HCT116 (cell line): ENCODE measurements at regions not wholly inside any gene's neighbourhood (a gene's known extent, or its start where the extent isn't known, plus 50 kb on each side); places are given as distances from the start of the nearest gene placed in this dataset.

ENCODE experiments used
- ATAC-seq: fragments of 200-7000 bp; cut with Tn5 transposase; 2 replicates; pipeline ENCODE4 v1.9.1; 2020; ENCODE audit warnings: mild to moderate bottlenecking, moderate library complexity
- BruUV-seq: library from RNA; stranded (reverse); fragments of 400-500 nt; replicated peaks from 2 replicates; lab custom pipeline; 2021; lab: Mats Ljungman, UMichigan
- CTCF ChIA-PET: fragments of 300-600 bp; sonication (Branson Sonifier 250); formaldehyde crosslinking; loops from one replicate; lab custom pipeline; 2021; ENCODE audit warnings: antibody characterized with exemption; lab: Charles Lee
- POLR2A ChIA-PET: fragments of 300-600, 350-600 bp; sonication (Branson Sonifier 250); formaldehyde crosslinking; loops from one replicate; lab custom pipeline; 2021; ENCODE audit warnings: antibody characterized with exemption; lab: Charles Lee
- RAD21 ChIA-PET, 2 experiments: fragments of 300-600 bp; sonication (Branson Sonifier 250); formaldehyde crosslinking; loops; one replicate each; lab custom pipeline; 2023; ENCODE audit warnings: low total read pairs in 2 of 2; ENCODE audit not compliant: uncharacterized antibody in 2 of 2, unreplicated experiment in 2 of 2, low non-redundant PET in 1 of 2; lab: Charles Lee
- DNase-seq: peaks from one replicate; pipeline ENCODE4 v3.0.0-alpha.2; 2010; ENCODE audit warnings: low read depth, low spot score
- H2AFZ ChIP-seq: fragments of 200-600 bp; shearing (Covaris generic), sonication (generic); 2 replicates; pipeline ENCODE4 v1.6.1; 2017; ENCODE audit warnings: low read depth, mixed run types, mixed read lengths, antibody characterized with exemption, low read length; ENCODE audit not compliant: poor library complexity, severe bottlenecking
- H3K27ac ChIP-seq: 2 replicates; pipeline ENCODE4 v1.5.1; 2012; ENCODE audit warnings: low read depth, low read length
- H3K27me3 ChIP-seq: fragments of 200-600 bp; sonication (generic); 2 replicates; pipeline ENCODE4 v1.6.1; 2016; ENCODE audit warnings: mixed run types, low read length, mixed read lengths; ENCODE audit not compliant: insufficient read depth
- H3K36me3 ChIP-seq, 2 experiments: fragments of 200-500 bp in 1 of 2; fragments of 200-600 bp in 1 of 2; sonication (Bioruptor generic) in 1 of 2; sonication (generic) in 1 of 2; 2 replicates each; pipeline versions ENCODE4 v1.5.1 to v1.6.1; 2014 to 2016; ENCODE audit warnings: low read length in 2 of 2, inconsistent platforms in 1 of 2, mixed read lengths in 1 of 2, mixed run types in 1 of 2; ENCODE audit not compliant: insufficient read depth in 2 of 2, control insufficient read depth in 1 of 2
- H3K4me1 ChIP-seq, 2 experiments: fragments of 200-600 bp in 1 of 2; sonication (generic) in 1 of 2; 2 replicates each; pipeline versions ENCODE4 v1.5.1 to v1.6.1; 2012 to 2017; ENCODE audit warnings: low read length in 2 of 2, inconsistent platforms in 1 of 2, mild to moderate bottlenecking in 1 of 2, mixed read lengths in 1 of 2, mixed run types in 1 of 2, moderate library complexity in 1 of 2; ENCODE audit not compliant: insufficient read depth in 2 of 2, control insufficient read depth in 1 of 2
- H3K4me2 ChIP-seq: fragments of 200-600 bp; sonication (generic); 2 replicates; pipeline ENCODE4 v1.6.1; 2017; ENCODE audit warnings: mixed run types, low read length, mixed read lengths
- H3K4me3 ChIP-seq, 2 experiments: fragments of 200-600 bp in 1 of 2; sonication (generic) in 1 of 2; replicated peaks in 1 of 2; 2 replicates each; pipeline ENCODE4 v1.5.1; 2011 to 2016; ENCODE audit warnings: low read length in 2 of 2, control low read depth in 1 of 2, low read depth in 1 of 2, mild to moderate bottlenecking in 1 of 2, mixed read lengths in 1 of 2, mixed run types in 1 of 2
- H3K79me2 ChIP-seq: fragments of 200-600 bp; sonication (generic); 2 replicates; pipeline ENCODE4 v1.6.1; 2017; ENCODE audit warnings: mild to moderate bottlenecking, mixed run types, low read length, moderate library complexity, mixed read lengths; ENCODE audit not compliant: insufficient read depth
- H3K9ac ChIP-seq: fragments of 200-600 bp; sonication (generic); 2 replicates; pipeline ENCODE4 v1.6.1; 2016; ENCODE audit warnings: low read length, mixed read lengths
- H3K9me2 ChIP-seq: fragments of 200-600 bp; sonication (generic), shearing (Covaris generic); 2 replicates; pipeline ENCODE4 v1.6.1; 2017; ENCODE audit warnings: mixed run types, mild to moderate bottlenecking, moderate library complexity; ENCODE audit not compliant: insufficient read depth
- H3K9me3 ChIP-seq, 2 experiments: fragments of 200-500 bp in 1 of 2; fragments of 200-600 bp in 1 of 2; sonication (Bioruptor generic) in 1 of 2; sonication (generic) in 1 of 2; 2 replicates each; pipeline ENCODE4 v1.6.1; 2014 to 2017; ENCODE audit warnings: low read length in 2 of 2, mixed read lengths in 2 of 2, inconsistent platforms in 1 of 2, low read depth in 1 of 2, mild to moderate bottlenecking in 1 of 2, mixed run types in 1 of 2, moderate library complexity in 1 of 2; ENCODE audit not compliant: control insufficient read depth in 1 of 2, insufficient read depth in 1 of 2
- H4K20me1 ChIP-seq: fragments of 200-600 bp; sonication (generic), shearing (Covaris generic); 2 replicates; pipeline ENCODE4 v1.6.1; 2017; ENCODE audit warnings: mixed run types, mild to moderate bottlenecking, moderate library complexity; ENCODE audit not compliant: insufficient read depth
- CEBPB ChIP-seq: IDR thresholded peaks from 2 replicates; pipeline ENCODE4 v1.6.1; 2012; ENCODE audit warnings: low read depth
- EZH2 ChIP-seq: fragments of 200-600 bp; sonication (generic); IDR thresholded peaks from 2 replicates; pipeline ENCODE4 v1.6.1; 2017; ENCODE audit warnings: antibody characterized with exemption, mixed run types
- intact Hi-C: fragments of 100-400 bp; cut with micrococcal nuclease; formaldehyde crosslinking; loops from 2 replicates; pipeline ENCODE4 v1.10.0; 2022
- TF ChIP-seq, protein P1 (sequence below): IDR thresholded peaks from 2 replicates; pipeline ENCODE4 v1.6.1; 2011; ENCODE audit warnings: mild to moderate bottlenecking, low read length, moderate library complexity; ENCODE audit not compliant: insufficient replicate concordance; ENCODE audit errors: extremely low read depth

DNA sequence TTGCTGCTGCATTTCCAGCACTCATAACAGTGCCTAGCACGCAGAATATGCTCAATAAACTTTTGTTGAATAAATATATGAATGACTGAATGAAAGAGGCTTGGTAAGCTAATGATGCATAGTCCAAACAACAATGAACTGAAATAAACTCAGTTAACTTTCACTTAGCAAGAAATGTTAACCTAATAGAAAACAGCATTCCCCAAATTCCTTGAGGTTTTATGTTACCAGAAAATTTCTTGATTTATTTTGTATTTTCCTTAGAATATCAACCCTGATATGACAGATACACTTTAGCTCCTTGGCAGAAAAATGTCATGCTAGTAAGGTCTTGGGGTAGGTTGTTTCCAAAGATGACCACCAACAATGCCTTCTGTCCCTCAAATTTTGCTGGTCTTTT, 217.4 kb downstream of the KCNE4 start:
- H3K9me2 ChIP-seq = no peaks in the 10 kb centered on the region
- no peak overlapping the region for H3K4me2 ChIP-seq
- DNase-seq (no peak), ATAC-seq (no peak)
- no peak overlapping the region for H3K9ac ChIP-seq
- no peaks in the 10 kb centered on the region for H3K36me3 ChIP-seq
- POLR2A ChIA-PET = no interaction called here
- no peaks in the 10 kb centered on the region for H3K9me3 ChIP-seq
- RAD21 ChIA-PET = no interaction called here
- intact Hi-C loops = no loop called here
- H3K4me1 ChIP-seq = peaks cover 0 to 6% of the 10 kb centered on the region in 2 experiments; a peak in 1 of 4 replicates
- no peak overlapping the region for H3K4me3 ChIP-seq
- no peaks in the 10 kb centered on the region for H3K27me3 ChIP-seq
- H3K79me2 ChIP-seq = no peaks in the 10 kb centered on the region
- no peak overlapping the region for H3K27ac ChIP-seq
- BruUV-seq = no TSS peak
- H4K20me1 ChIP-seq = no peaks in the 10 kb centered on the region
- CTCF ChIA-PET = no interaction called here
- TF ChIP-seq EZH2 (no peak), CEBPB (no peak)
- H2AFZ ChIP-seq = no peak overlapping the region

DNA sequence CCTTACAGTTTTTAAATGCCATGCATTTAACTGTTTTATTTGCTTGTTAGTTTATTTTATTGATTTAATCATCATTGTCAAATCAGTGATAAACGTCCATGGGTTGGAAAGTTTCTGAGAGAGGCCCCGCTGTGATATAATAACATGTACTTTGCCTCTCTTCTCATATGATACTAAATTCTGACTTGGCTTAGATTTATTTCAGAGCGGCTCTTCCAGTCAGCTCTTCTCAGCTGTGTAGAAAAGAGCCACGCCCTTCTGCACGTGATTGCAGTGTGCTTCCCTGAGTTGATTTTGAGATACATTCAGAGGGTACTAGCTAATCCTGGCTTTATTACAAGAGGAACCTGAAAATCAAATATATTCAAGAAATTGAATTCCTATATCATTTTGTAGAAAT, 218.6 kb downstream of the KCNE4 start:
- Histone ChIP-seq H3K27ac (no peak overlapping the region), H3K9ac (no peak overlapping the region), H2AFZ (no peak overlapping the region), H3K4me2 (no peak overlapping the region), H3K9me3 (no peaks in the 10 kb centered on the region), H3K9me2 (no peaks in the 10 kb centered on the region), H3K36me3 (no peaks in the 10 kb centered on the region), H3K4me3 (no peak overlapping the region), H3K4me1 (no peaks in the 10 kb centered on the region), H4K20me1 (no peaks in the 10 kb centered on the region), H3K79me2 (no peaks in the 10 kb centered on the region), H3K27me3 (no peaks in the 10 kb centered on the region)
- TF ChIP-seq, protein P1, sequence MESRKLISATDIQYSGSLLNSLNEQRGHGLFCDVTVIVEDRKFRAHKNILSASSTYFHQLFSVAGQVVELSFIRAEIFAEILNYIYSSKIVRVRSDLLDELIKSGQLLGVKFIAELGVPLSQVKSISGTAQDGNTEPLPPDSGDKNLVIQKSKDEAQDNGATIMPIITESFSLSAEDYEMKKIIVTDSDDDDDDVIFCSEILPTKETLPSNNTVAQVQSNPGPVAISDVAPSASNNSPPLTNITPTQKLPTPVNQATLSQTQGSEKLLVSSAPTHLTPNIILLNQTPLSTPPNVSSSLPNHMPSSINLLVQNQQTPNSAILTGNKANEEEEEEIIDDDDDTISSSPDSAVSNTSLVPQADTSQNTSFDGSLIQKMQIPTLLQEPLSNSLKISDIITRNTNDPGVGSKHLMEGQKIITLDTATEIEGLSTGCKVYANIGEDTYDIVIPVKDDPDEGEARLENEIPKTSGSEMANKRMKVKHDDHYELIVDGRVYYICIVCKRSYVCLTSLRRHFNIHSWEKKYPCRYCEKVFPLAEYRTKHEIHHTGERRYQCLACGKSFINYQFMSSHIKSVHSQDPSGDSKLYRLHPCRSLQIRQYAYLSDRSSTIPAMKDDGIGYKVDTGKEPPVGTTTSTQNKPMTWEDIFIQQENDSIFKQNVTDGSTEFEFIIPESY = no peak
- no TSS peak for BruUV-seq
- RAD21 ChIA-PET = no interaction called here
- intact Hi-C loops = no loop called here
- DNase-seq (no peak), ATAC-seq (no peak)
- POLR2A ChIA-PET = no interaction called here
- CTCF ChIA-PET = no interaction called here
